ENCODE measurements at regions not wholly inside any gene's neighbourhood (a gene's known extent, or its start where the extent isn't known, plus 50 kb on each side); places are given as distances from the start of the nearest gene placed in this dataset.
"Not testable (repeated sequence)": the region's sequence is repeated elsewhere in the genome, so short reads cannot be mapped to it uniquely, and the experiment has no call there.

DNA sequence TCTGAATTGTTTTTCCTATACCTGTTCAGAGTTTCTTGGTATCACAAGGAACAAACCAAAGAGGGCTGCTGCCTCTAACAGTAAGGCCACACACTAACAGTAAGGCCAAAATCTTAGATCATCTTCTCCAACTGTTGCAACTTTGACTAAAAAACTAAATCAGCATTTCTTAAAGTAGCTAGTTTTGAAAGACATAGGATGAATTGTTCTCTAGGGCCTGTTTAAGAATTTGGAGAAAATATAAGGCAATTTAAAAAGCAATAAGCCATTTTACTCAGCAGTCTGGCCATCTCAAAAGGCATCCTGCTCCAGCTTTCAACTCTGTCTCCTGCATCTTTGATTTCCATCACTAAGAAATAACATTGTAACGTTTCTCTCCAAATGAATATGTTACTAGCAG, 105.0 kb upstream of the MON1B start:
- Mint-ChIP-seq H3K36me3 (no peaks in the 10 kb centered on the region), H3K27ac (no peak overlapping the region), H3K4me1 (no peaks in the 10 kb centered on the region), H3K27me3 (peaks cover 0 to 3% (median 2%) of the 10 kb centered on the region in 5 donors), H3K9me3 (no peaks in the 10 kb centered on the region), H3K4me3 (no peak overlapping the region)
- POLR2A ChIA-PET, result no interaction called here
- ATAC-seq, result no peak
- no peak for DNase-seq

DNA sequence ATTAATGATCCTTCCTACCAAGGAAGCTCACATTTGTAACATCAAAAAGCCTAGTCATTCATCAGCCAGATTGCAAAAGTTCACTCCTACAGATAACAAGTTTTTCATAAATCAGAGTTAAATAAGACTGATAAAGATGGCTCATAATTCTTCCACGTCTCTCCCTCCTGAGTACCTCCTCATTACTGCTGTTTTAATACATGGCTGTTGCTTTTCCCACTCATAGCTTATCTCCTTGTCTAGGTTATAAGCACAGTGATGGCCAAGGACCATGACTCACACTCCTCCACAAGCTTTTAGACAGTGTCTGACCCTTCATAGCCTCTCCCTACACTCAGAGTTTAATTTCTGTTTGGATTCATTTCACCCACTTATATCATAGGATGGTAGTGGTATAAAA, 100.9 kb upstream of the MON1B start:
- DNase-seq (no peak), ATAC-seq (no peak)
- Mint-ChIP-seq H3K9me3 (no peaks in the 10 kb centered on the region), H3K27me3 (peaks cover 0 to 3% (median 0%) of the 10 kb centered on the region in 5 donors), H3K4me1 (no peaks in the 10 kb centered on the region), H3K27ac (no peak overlapping the region), H3K4me3 (no peak overlapping the region), H3K36me3 (no peaks in the 10 kb centered on the region)
- POLR2A ChIA-PET, result no interaction called here

DNA sequence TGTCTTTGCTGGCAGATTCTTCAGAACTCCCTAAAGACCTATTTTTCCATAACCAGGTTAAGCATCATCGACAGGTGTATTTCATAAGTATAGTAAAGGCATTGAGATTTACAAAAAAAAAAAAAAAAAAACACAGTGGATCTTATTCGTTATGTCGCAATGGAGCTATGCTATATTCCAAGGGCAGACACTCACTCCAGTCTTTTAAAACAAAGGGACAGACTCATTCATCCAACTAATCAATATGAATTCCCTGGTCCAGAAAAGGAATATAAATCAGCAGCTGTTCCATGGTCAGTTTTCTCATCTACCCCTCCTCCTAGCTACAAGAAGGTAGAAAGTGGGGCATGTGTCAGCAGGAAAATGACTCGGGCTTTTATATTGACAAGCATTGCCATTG, 97.7 kb upstream of the MON1B start:
- Mint-ChIP-seq H3K27ac (no peak overlapping the region), H3K9me3 (no peaks in the 10 kb centered on the region), H3K27me3 (peaks cover 0 to 3% (median 0%) of the 10 kb centered on the region in 5 donors), H3K4me3 (no peak overlapping the region), H3K36me3 (no peaks in the 10 kb centered on the region), H3K4me1 (no peaks in the 10 kb centered on the region)
- ATAC-seq (no peak), DNase-seq (no peak)
- POLR2A ChIA-PET, result no interaction called here

DNA sequence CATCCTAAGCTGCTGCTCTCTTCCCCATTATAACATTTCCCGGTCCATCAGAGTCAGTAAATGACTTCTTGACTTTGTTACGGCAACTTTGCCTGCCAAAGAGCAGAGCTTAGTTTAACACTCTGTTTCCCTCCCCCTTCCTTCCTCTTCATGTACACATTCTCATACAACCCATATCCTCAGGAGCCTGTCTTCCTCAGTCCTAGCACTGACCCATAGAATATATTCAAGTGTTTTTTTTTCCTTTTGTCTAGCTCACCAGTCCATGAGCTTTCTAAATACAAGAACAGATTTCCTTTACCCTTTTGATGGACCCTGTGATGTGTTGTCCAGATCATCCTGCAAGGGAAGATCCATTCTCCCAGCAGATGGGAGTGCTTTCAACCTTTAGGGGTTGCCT, 97.0 kb upstream of the MON1B start:
- POLR2A ChIA-PET, result no interaction called here
- no peaks in the 10 kb centered on the region for H3K4me1 Mint-ChIP-seq
- no peak for ATAC-seq
- peaks cover 0 to 3% (median 0%) of the 10 kb centered on the region in 5 donors for H3K27me3 Mint-ChIP-seq
- H3K27ac Mint-ChIP-seq, result no peak overlapping the region
- no peak for DNase-seq
- no peaks in the 10 kb centered on the region for H3K9me3 Mint-ChIP-seq
- H3K4me3 Mint-ChIP-seq, result no peak overlapping the region
- H3K36me3 Mint-ChIP-seq, result no peaks in the 10 kb centered on the region

DNA sequence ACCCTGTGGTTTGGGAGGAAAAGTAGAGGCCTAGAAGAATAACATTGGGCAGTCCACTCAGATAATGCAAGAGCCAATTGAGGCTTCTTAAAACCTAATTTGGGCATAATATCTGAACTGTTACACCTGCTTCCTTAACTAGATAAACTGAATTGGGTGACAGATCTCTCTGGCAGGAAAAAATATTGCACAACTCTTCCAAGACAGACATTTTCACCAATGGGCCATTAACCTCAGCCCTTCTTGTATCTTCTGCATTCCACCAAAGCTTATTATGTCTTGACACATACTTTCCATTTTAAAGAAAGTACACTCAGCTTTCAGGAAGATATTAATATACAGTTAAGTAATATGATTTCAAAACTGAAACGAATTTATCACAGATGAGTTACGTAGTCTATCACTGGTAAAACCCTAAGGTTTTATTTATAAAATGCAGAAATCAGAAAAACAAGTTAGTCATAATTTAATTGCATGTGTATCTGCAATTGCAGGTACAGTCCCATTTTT, 79.9 kb upstream of the MON1B start:
- no peak for ATAC-seq
- H3K4me3 Mint-ChIP-seq, result no peak overlapping the region
- no peak overlapping the region for H3K27ac Mint-ChIP-seq
- H3K36me3 Mint-ChIP-seq, result no peaks in the 10 kb centered on the region
- POLR2A ChIA-PET, result no interaction called here
- peaks cover 0 to 9% (median 0%) of the 10 kb centered on the region in 9 donors for H3K9me3 Mint-ChIP-seq
- peaks cover 0 to 20% (median 6%) of the 10 kb centered on the region in 5 donors for H3K27me3 Mint-ChIP-seq
- H3K4me1 Mint-ChIP-seq, result no peaks in the 10 kb centered on the region
- DNase-seq, result no peak

DNA sequence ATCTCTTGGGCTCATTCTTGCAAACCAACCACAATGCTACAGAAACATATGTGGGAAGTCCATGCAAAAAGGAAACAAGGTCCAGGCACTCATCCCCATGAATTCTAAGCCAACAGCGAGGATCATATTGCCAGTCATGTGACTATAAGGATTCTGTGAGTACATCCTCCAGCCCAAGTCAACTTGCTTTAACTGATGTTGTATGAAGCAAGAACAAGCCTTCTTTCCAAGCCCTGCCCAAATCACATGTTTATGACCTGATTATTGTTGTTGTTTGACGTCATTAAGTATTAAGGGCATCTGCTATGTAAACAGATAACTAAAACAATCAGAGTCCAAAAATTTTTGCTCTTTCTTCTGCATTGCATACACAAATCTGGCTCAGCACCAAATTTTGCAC, 78.2 kb upstream of the MON1B start:
- Mint-ChIP-seq H3K9me3 (peaks cover 0 to under 1% (median 0%) of the 10 kb centered on the region in 9 donors), H3K27ac (no peak overlapping the region), H3K27me3 (peaks cover 0 to 20% (median 5%) of the 10 kb centered on the region in 5 donors), H3K36me3 (no peaks in the 10 kb centered on the region), H3K4me1 (no peaks in the 10 kb centered on the region), H3K4me3 (no peak overlapping the region)
- DNase-seq (no peak), ATAC-seq (no peak)
- POLR2A ChIA-PET, result no interaction called here

DNA sequence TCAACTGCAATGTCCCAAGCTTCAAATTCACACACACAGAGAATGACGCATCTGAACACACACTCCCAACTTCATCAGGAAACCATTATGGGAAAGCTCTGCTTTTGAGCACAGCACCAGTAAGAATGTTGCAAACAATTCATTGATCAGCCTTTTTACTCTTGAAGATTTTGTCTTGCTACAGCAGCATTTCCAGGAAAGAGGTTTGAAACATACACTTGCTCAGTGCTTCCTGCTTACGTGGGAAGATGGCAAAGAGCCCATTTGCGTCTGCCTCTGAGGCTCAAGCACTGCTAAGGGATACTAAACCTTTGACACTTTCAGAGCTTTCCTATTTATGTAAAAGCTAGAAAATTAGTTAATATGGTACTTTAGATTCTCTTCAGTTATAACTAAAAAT, 77.2 kb upstream of the MON1B start:
- no peak for ATAC-seq
- Mint-ChIP-seq H3K27ac (no peak overlapping the region), H3K4me3 (no peak overlapping the region), H3K36me3 (no peaks in the 10 kb centered on the region), H3K9me3 (peaks cover 0 to 1% (median 0%) of the 10 kb centered on the region in 9 donors), H3K27me3 (peaks cover 0 to 31% (median 10%) of the 10 kb centered on the region in 5 donors), H3K4me1 (no peaks in the 10 kb centered on the region)
- POLR2A ChIA-PET, result no interaction called here
- DNase-seq, result no peak

DNA sequence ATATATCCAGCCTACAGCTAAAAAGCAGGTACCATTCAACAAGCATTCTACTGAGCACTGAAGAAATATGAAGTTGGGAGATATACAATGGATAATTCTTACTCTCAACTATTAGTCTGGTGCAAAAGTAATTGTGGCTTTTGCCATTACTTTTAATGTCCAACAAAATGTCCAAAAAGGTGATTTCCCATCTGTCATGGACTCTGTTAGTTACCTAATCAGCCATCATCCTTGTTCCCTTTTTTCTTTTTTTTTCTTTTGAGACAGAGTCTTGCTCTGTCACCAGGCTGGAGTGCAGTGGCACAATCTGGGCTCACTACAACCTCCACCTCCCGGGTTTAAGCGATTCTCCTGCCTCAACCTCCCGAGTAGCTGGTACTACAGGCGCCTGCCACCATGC, 76.6 kb upstream of the MON1B start:
- H3K27ac Mint-ChIP-seq, ATAC-seq, H3K4me1 Mint-ChIP-seq, H3K36me3 Mint-ChIP-seq, POLR2A ChIA-PET, H3K4me3 Mint-ChIP-seq, H3K9me3 Mint-ChIP-seq, DNase-seq: not testable (repeated sequence)
- H3K27me3 Mint-ChIP-seq, result peaks cover 2 to 36% (median 10%) of the 10 kb centered on the region in 5 donors

DNA sequence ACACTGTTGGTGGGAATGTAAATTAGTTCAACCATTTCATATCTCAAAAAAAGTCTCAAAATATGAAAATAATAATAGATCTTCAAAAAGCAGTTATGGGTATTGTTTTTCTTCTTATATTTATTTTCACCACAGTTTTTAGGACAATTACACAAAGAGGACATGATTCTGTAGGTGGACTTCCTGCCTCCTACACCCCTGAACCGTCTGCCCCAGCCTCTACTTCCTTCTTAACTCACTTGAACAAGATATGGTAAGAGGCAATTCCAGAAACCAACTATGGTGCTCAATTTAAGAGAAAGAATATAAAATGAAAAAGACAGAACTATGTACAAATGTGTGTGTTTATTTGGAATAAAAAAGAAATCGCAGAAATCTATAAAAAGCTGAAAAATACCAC, 74.1 kb upstream of the MON1B start:
- Mint-ChIP-seq H3K4me3 (no peak overlapping the region), H3K27me3 (peaks cover 2 to 47% (median 11%) of the 10 kb centered on the region in 5 donors), H3K9me3 (peaks cover 0 to 1% (median 0%) of the 10 kb centered on the region in 9 donors), H3K4me1 (no peaks in the 10 kb centered on the region), H3K36me3 (no peaks in the 10 kb centered on the region), H3K27ac (no peak overlapping the region)
- POLR2A ChIA-PET, result no interaction called here
- ATAC-seq, result no peak
- no peak for DNase-seq

DNA sequence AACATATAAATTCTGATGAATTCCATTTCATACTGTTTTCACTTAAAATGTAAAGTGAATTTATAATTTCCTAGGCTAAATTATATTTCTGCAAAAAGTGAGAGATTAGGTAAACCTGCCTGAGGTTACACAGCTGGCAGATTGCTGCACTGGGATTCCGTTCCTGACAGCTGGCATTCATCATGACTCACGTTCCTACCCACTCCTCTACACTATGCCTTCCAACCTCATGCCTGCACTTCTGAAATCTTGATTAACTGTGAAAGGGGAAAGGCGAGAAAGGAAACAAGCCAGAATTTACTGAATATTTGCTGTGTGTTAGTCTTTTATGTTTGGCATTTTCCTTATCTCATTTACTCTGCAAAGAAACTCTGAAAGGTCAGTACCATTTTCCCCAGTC, 73.3 kb upstream of the MON1B start:
- peaks cover 2 to 55% (median 13%) of the 10 kb centered on the region in 5 donors for H3K27me3 Mint-ChIP-seq
- no peak for ATAC-seq
- H3K36me3 Mint-ChIP-seq, result peaks cover 0 to 4% (median 0%) of the 10 kb centered on the region in 3 donors
- no peak overlapping the region for H3K4me3 Mint-ChIP-seq
- no peak overlapping the region for H3K27ac Mint-ChIP-seq
- POLR2A ChIA-PET, result no interaction called here
- DNase-seq, result no peak
- peaks cover 0 to 1% (median 0%) of the 10 kb centered on the region in 9 donors for H3K9me3 Mint-ChIP-seq
- no peaks in the 10 kb centered on the region for H3K4me1 Mint-ChIP-seq

DNA sequence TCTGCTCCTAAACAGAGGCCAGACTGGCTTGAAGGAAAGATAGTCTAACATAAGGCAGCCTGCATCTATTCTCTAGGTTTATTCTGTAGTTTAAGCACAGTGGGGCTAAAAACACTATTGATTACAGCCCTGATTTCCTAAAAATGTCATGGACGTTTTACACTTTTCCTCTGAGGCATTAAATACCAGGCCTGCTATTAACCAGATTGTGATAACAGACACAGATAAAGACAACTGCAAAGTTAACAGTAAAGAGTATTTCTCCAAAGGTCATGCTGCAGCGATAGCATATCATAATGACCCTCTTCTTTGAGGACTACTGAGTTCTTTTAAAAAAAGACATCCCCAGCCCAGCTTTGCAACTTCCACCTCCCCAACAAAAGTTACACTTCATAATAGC, 59.6 kb upstream of the MON1B start:
- Mint-ChIP-seq H3K4me1 (no peaks in the 10 kb centered on the region), H3K9me3 (peaks cover 0 to 18% (median 4%) of the 10 kb centered on the region in 9 donors), H3K27me3 (peaks cover 4 to 19% (median 14%) of the 10 kb centered on the region in 5 donors), H3K27ac (no peak overlapping the region), H3K4me3 (no peak overlapping the region), H3K36me3 (no peaks in the 10 kb centered on the region)
- DNase-seq (no peak), ATAC-seq (no peak)
- POLR2A ChIA-PET, result no interaction called here

DNA sequence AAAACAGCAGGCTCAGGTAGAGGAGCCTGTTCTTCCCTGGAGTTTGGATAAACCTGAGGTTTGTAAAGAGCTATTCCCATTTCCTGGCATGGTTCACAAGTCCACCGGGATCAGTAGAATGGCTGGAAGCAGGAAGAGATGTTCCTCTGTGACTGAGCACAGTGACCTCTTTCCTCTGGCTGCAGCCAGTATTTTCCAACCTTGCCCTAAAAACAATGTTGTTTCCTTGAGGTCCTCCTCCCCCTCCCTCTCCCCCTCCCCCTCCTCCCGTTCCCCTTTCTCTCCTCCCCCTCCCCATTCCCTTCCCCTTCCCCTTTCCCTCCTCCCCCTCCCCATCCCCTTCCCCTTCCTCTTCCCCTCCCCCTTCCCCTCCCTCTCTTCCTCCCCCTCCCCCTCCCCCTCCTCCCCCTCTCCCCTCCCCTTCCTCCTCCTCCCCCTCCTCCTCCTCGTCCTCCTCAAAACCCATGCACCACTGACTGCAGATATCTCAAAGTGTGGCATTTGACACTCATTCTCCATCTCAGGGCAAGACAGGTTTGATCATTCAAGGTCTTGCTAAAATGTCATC, 58.9 kb upstream of the MON1B start:
- POLR2A ChIA-PET, result no interaction called here
- no peaks in the 10 kb centered on the region for H3K4me1 Mint-ChIP-seq
- H3K9me3 Mint-ChIP-seq, result peaks cover 0 to 16% (median 4%) of the 10 kb centered on the region in 9 donors
- H3K27me3 Mint-ChIP-seq, result peaks cover 4 to 24% (median 18%) of the 10 kb centered on the region in 5 donors
- no peak for ATAC-seq
- no peak overlapping the region for H3K27ac Mint-ChIP-seq
- no peak for DNase-seq
- no peak overlapping the region for H3K4me3 Mint-ChIP-seq
- no peaks in the 10 kb centered on the region for H3K36me3 Mint-ChIP-seq

DNA sequence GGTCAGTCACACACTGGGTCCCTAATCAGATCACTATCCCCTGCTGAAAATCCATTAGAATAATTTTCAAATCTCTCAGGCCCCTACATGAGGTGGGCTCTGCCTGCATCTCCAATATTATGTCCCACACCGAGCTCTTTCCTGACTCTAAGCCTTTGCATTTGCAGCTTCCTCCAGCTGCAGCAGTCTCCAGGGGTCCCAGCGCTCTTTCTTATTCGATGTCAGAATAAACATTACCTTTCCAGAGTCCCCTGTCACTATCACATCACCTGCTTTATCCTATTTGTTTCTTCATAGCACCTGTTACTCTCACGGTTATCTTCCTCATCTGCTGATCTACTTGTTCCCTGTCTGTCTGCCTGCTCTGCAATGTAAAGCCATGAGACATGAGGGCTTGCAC, 57.3 kb upstream of the MON1B start:
- ATAC-seq (no peak), DNase-seq (no peak)
- peaks cover 7 to 24% (median 21%) of the 10 kb centered on the region in 5 donors for H3K27me3 Mint-ChIP-seq
- H3K9me3 Mint-ChIP-seq, result peaks cover 0 to under 1% (median 0%) of the 10 kb centered on the region in 9 donors
- POLR2A ChIA-PET, result no interaction called here
- no peak overlapping the region for H3K4me3 Mint-ChIP-seq
- no peak overlapping the region for H3K27ac Mint-ChIP-seq
- no peaks in the 10 kb centered on the region for H3K36me3 Mint-ChIP-seq
- H3K4me1 Mint-ChIP-seq, result no peaks in the 10 kb centered on the region

DNA sequence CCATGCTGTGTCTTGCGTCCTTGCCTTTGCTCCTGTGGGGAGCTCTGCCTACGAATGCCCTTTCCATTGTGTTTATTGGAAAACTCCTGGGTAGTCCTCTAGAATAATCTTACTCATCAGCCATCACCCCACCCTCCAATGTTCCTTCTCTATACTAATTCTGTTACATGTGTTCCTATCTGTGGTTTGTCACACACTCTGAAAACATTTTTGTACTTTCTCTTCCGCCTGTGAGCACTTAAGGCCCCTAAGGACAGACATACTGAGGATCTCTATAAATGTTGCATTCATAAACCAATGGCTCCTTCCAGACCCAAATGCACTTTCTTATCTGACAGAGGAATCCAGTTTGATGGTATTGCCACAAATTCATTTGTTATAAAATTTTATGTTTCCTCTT, 53.9 kb upstream of the MON1B start:
- Mint-ChIP-seq H3K27ac (no peak overlapping the region), H3K4me1 (no peaks in the 10 kb centered on the region), H3K4me3 (no peak overlapping the region), H3K9me3 (no peaks in the 10 kb centered on the region), H3K27me3 (peaks cover 12 to 24% (median 24%) of the 10 kb centered on the region in 5 donors), H3K36me3 (no peaks in the 10 kb centered on the region)
- DNase-seq (no peak), ATAC-seq (no peak)
- POLR2A ChIA-PET, result no interaction called here
